GM18505 (cell line): ENCODE measurements at regions not wholly inside any gene's neighbourhood (a gene's known extent, or its start where the extent isn't known, plus 50 kb on each side); places are given as distances from the start of the nearest gene placed in this dataset.
"Not testable (repeated sequence)": the region's sequence is repeated elsewhere in the genome, so short reads cannot be mapped to it uniquely, and the experiment has no call there.

Experiments
- ATAC-seq: cut with Tn5 transposase; IDR thresholded peaks from one replicate; pipeline ENCODE4 v1.9.1; 2021; ENCODE audit not compliant: unreplicated experiment
- POLR2A ChIP-seq: IDR thresholded peaks from 4 replicates; pipeline ENCODE4 v1.6.1; 2011; ENCODE audit warnings: borderline replicate concordance; ENCODE audit not compliant: insufficient read depth, insufficient read length; ENCODE audit errors: extremely low read depth

DNA sequence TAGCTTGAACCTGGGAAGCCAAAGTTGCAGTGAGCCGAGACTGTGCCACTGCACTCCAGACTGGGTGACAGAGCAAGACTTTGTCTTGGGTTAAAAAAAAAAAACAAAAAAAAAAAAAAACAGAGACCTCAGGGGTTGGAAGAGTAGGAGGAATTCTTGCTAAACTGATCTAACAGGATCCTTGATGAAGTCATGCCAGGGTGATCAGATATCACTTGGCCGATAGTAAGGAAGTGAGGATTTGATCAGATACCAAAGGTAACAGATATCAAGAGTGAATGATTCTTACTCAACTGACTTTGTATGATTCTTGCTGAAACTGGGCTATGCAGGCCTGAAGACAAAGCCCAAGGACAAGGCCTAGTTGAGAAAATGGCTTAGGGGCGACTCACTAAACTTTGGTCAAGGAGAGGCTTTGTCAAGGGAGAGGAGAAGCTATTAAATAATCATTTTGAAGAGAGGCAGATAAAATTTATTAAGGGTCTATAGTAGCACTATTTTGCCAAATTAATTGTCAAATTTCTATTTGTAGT lies 624.7 kb downstream of the UTRN start:
- no peak for TF ChIP-seq POLR2A
- no peak for ATAC-seq

DNA sequence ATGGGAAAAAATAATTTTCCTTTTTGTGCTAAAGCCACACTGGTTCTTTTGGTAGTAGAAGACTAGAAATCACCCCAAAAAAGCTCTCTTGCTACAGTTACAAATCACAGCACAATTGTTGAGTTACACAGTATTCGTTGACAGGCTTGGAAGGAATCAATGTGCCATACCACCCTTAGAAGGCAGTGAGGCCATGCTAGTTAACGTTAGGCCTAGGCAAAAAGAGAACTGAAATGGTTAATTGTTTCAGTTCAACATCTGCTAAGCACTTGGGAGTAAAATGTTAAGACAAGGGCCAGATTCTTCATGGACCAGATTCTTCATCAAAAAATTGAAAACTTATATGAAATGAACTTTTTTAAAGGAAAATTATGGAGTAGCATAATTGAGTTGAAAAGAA lies 626.2 kb downstream of the UTRN start:
- no peak for TF ChIP-seq POLR2A
- ATAC-seq = no peak

- no peak for ATAC-seq
- TF ChIP-seq POLR2A = no peak
These were observed 627.3 kb downstream of the UTRN start for GRCh38 chr6:144912474-144912873.

GRCh38 chr6:144918073-144918472 lies 632.9 kb downstream of the UTRN start:
- ATAC-seq = no peak
- no peak for TF ChIP-seq POLR2A

DNA sequence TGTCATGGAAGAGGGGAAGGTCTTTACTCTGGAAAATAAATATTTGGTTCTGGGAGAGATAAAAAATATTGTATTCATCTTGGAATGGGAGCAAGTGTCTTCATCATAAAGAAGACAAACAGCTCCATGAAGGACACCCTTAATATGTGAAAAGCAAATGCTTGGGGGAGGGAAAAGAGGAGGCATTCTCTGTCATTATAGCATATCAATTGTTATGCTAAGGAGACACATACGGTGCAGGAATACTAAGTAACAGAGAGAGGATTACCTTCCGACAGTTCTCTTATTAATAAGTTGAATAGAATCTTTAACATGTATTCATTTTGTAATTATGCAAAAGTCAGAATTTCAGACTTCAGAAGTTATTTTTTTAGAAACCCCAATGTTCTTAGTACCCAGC lies 634.4 kb downstream of the UTRN start:
- no peak for ATAC-seq
- TF ChIP-seq POLR2A = no peak

- no peak for TF ChIP-seq POLR2A
- ATAC-seq = no peak
These were observed 635.3 kb downstream of the UTRN start for GRCh38 chr6:144920391-144920961.

DNA sequence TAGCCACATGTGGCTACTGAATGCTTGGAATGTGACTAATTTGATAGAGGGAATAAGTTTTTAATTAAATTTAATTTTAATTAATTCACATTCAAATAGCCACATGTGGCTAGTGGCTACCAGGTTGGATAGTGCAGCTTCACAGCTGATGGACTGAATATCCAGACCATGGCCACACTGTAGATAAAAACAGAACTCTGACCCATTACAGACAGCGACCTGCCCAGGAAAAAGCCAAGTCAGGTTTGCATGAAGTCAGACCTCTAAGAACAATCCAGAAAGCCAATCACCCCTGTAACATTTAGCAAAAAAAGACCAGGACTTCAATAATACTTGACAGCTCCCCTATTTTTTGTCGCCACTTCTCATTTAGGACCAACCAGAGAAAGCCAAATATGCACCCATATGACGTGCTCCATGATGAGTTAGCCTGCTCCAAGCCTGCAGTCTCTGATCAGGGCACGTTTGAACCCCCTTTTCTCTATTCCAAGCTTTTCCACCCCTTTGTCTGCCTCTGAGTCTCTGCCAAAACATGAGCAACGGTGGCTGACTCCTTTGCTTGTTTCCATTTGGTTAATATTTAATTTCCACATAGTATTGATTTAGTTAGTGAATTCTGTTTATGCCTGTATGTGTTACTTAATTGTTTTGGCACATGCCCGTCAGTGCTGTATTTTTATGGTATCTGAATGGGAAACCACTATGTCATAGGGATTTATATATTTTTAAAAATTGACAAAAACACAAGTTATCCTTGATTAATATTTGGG lies 636.3 kb downstream of the UTRN start:
- no peak for TF ChIP-seq POLR2A

GRCh38 chr6:144922120-144922722 lies 637.1 kb downstream of the UTRN start:
- no peak for ATAC-seq
- TF ChIP-seq POLR2A = no peak

More for the DNA sequence above, 636.3 kb downstream of the UTRN start:
- ATAC-seq = no peak

- not testable (repeated sequence) for ATAC-seq
These were observed 637.8 kb downstream of the UTRN start for GRCh38 chr6:144922771-144923490.

GRCh38 chr6:144923491-144923787 lies 638.3 kb downstream of the UTRN start:
- not testable (repeated sequence) for ATAC-seq

DNA sequence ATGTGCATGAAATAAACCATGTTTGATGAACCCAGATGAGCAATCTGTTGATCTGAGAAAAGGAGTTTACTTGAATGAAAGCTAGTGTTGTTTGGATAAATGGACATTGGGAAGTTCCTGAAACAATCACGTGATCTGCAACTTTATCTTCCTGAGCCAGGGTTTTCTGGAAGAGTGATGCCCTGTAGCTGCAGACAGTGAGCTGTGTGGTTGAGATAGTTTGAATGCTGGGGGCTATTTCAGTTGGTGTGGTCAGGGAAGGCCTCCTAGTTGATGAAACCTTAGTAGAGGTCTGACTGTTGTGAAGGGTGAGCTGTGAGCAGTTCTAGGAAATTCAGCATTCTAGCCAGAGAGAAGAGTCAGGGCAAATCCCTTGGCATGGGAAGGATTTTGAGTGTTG lies 643.7 kb downstream of the UTRN start:
- TF ChIP-seq POLR2A = no peak
- no peak for ATAC-seq

- TF ChIP-seq POLR2A = no peak
- ATAC-seq = no peak
These were observed 644.1 kb downstream of the UTRN start for GRCh38 chr6:144929262-144929661.

GRCh38 chr6:144931172-144932035 lies 646.3 kb downstream of the UTRN start:
- no peak for ATAC-seq
- TF ChIP-seq POLR2A = no peak

DNA sequence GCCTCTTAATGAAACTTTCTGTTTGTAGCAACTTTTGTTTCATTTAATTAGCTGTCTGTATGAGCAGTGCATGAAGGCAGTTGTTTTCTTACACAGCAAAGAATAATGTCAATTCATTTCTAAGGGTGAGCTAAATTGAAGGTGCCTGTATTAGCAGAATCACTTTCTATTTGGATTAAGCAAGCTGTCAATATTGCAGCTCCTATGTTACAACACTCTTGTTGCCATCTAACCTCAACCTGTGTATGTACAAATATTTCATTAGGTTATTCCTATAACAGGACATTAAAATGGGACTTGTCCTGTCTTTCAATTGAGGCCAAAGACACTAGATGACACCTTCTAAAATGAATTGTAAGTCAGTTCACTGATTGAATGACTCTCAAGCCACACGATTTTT lies 647.5 kb downstream of the UTRN start:
- TF ChIP-seq POLR2A = no peak
- ATAC-seq = no peak

- ATAC-seq = no peak
- no peak for TF ChIP-seq POLR2A
These were observed 650.0 kb downstream of the UTRN start for GRCh38 chr6:144935181-144935580.
